PC-9 (cell line): ENCODE measurements at regions not wholly inside any gene's neighbourhood (a gene's known extent, or its start where the extent isn't known, plus 50 kb on each side); places are given as distances from the start of the nearest gene placed in this dataset.
A peak's percentile ranks its signal among the peaks of the same experiment; 100 is the strongest.

Experiments
- BruUV-seq: library from RNA; stranded (reverse); fragments of 400-500 nt; replicated peaks from 2 replicates; lab custom pipeline; 2021; lab: Mats Ljungman, UMichigan
- CTCF ChIA-PET: fragments of 300-600 bp; sonication (Branson Sonifier 250); formaldehyde crosslinking; loops from one replicate; lab custom pipeline; 2022; ENCODE audit warnings: antibody characterized with exemption; lab: Charles Lee
- POLR2A ChIA-PET: fragments of 300-600 bp; sonication (Branson Sonifier 250); formaldehyde crosslinking; loops from one replicate; lab custom pipeline; 2022; ENCODE audit warnings: antibody characterized with exemption; ENCODE audit not compliant: unreplicated experiment; lab: Charles Lee
- DNase-seq, 2 experiments: peaks; one replicate each; pipeline versions ENCODE4 v3.0.0 to v3.0.0-alpha.2; 2015 to 2022; ENCODE audit warnings: mixed read lengths in 1 of 2
- H2AFZ ChIP-seq: fragments of 200-600 bp; sonication (generic); 2 replicates; pipeline ENCODE4 v1.8.1; 2017; ENCODE audit warnings: antibody characterized with exemption
- H3F3A ChIP-seq: fragments of 200-600 bp; sonication (generic); 2 replicates; pipeline ENCODE4 v1.8.1; 2017; ENCODE audit warnings: antibody characterized with exemption, mild to moderate bottlenecking, low read depth; ENCODE audit not compliant: insufficient read depth
- H3K27ac ChIP-seq: fragments of 200-600 bp; sonication (generic); 2 replicates; pipeline ENCODE4 v1.6.1; 2016; ENCODE audit warnings: mixed run types
- H3K27me3 ChIP-seq: fragments of 200-600 bp; sonication (generic); 2 replicates; pipeline ENCODE4 v1.6.1; 2016; ENCODE audit warnings: low read depth, mixed run types; ENCODE audit not compliant: insufficient read depth
- H3K36me3 ChIP-seq: fragments of 200-600 bp; sonication (generic); 2 replicates; pipeline ENCODE4 v1.6.1; 2016; ENCODE audit warnings: low read depth, mixed run types
- H3K4me1 ChIP-seq: fragments of 200-600 bp; sonication (generic); replicated peaks from 2 replicates; pipeline ENCODE4 v1.6.1; 2016; ENCODE audit warnings: mixed run types; ENCODE audit not compliant: insufficient read depth
- H3K4me2 ChIP-seq: fragments of 200-600 bp; sonication (generic); 2 replicates; pipeline ENCODE4 v1.6.1; 2017; ENCODE audit warnings: mixed run types
- H3K4me3 ChIP-seq: fragments of 200-600 bp; sonication (generic); 2 replicates; pipeline ENCODE4 v1.6.1; 2016; ENCODE audit warnings: mixed run types
- H3K79me2 ChIP-seq: fragments of 200-600 bp; sonication (generic); 2 replicates; pipeline ENCODE4 v1.6.1; 2017; ENCODE audit warnings: low read depth, mixed run types
- H3K9me2 ChIP-seq: fragments of 200-600 bp; sonication (generic); 2 replicates; pipeline ENCODE4 v1.8.1; 2017; ENCODE audit warnings: mild to moderate bottlenecking; ENCODE audit not compliant: insufficient read depth
- H3K9me3 ChIP-seq: fragments of 200-600 bp; sonication (generic); 2 replicates; pipeline ENCODE4 v1.8.1; 2016; ENCODE audit warnings: low read depth; ENCODE audit not compliant: insufficient read depth
- H4K20me1 ChIP-seq: fragments of 200-600 bp; sonication (generic); 2 replicates; pipeline ENCODE4 v1.8.1; 2017; ENCODE audit not compliant: insufficient read depth
- CTCF ChIP-seq: fragments of 200-600 bp; sonication (generic); conservative IDR thresholded peaks from 2 replicates; pipeline ENCODE4 v1.6.1; 2017; ENCODE audit warnings: mixed run types, antibody characterized with exemption, mild to moderate bottlenecking, moderate library complexity
- EZH2 ChIP-seq: fragments of 200-600 bp; sonication (generic); IDR thresholded peaks from 2 replicates; pipeline ENCODE4 v1.8.0; 2017; ENCODE audit warnings: antibody characterized with exemption, low read depth
- intact Hi-C: fragments of 100-400 bp; cut with micrococcal nuclease; formaldehyde crosslinking; loops from one replicate; pipeline ENCODE4 v1.10.0; 2022; ENCODE audit not compliant: unreplicated experiment

- Histone ChIP-seq H3K27me3 (no peaks in the 10 kb centered on the region), H3K9me3 (no peaks in the 10 kb centered on the region), H3K79me2 (no peaks in the 10 kb centered on the region), H4K20me1 (no peaks in the 10 kb centered on the region), H3K4me2 (no peak overlapping the region), H2AFZ (no peak overlapping the region), H3K9me2 (no peaks in the 10 kb centered on the region), H3K4me3 (no peak overlapping the region), H3K27ac (no peak overlapping the region), H3K4me1 (peaks cover 9% of the 10 kb centered on the region; the same call in 1 of the 2 replicates), H3F3A (no peaks in the 10 kb centered on the region), H3K36me3 (no peaks in the 10 kb centered on the region)
- peak; percentile 0 to 47 for DNase-seq
- CTCF ChIA-PET = no interaction called here
- TF ChIP-seq EZH2 (no peak), CTCF (no peak)
- BruUV-seq = no TSS peak
- intact Hi-C loops = no loop called here
- POLR2A ChIA-PET = interaction anchor here (0.8 kb wide), 1 partner anchor 330 kb away, joined by 3 read pairs; no protein-coding TSS in a partner anchor
Observed at GRCh38 chrX:10288373-10288975, 131.7 kb downstream of the CLCN4 start.

- Histone ChIP-seq H3K79me2 (no peaks in the 10 kb centered on the region), H3K4me3 (no peak overlapping the region), H4K20me1 (no peaks in the 10 kb centered on the region), H3K4me2 (no peak overlapping the region), H3K9me2 (no peaks in the 10 kb centered on the region), H3K27me3 (no peaks in the 10 kb centered on the region), H3K36me3 (no peaks in the 10 kb centered on the region), H3F3A (no peaks in the 10 kb centered on the region), H3K27ac (no peak overlapping the region), H3K9me3 (no peaks in the 10 kb centered on the region), H2AFZ (no peak overlapping the region), H3K4me1 (no peaks in the 10 kb centered on the region)
- no TSS peak for BruUV-seq
- CTCF ChIA-PET = no interaction called here
- no peak for DNase-seq
- TF ChIP-seq CTCF (no peak), EZH2 (no peak)
- POLR2A ChIA-PET = no interaction called here
- intact Hi-C loops = no loop called here
Observed at GRCh38 chrX:10296576-10296975, 139.8 kb downstream of the CLCN4 start.

GRCh38 chrX:10310511-10310910 lies 153.7 kb downstream of the CLCN4 start:
- CTCF ChIA-PET = no interaction called here
- Histone ChIP-seq H3K4me3 (no peak overlapping the region), H3K4me1 (no peaks in the 10 kb centered on the region), H2AFZ (no peak overlapping the region), H3K27me3 (no peaks in the 10 kb centered on the region), H3K9me2 (no peaks in the 10 kb centered on the region), H4K20me1 (no peaks in the 10 kb centered on the region), H3K36me3 (no peaks in the 10 kb centered on the region), H3K79me2 (no peaks in the 10 kb centered on the region), H3K27ac (no peak overlapping the region), H3F3A (no peaks in the 10 kb centered on the region), H3K9me3 (no peaks in the 10 kb centered on the region), H3K4me2 (no peak overlapping the region)
- TF ChIP-seq CTCF (no peak), EZH2 (no peak)
- DNase-seq = no peak
- no TSS peak for BruUV-seq
- POLR2A ChIA-PET = no interaction called here
- intact Hi-C loops = no loop called here
